ENCODE measurements at regions not wholly inside any gene's neighbourhood (a gene's known extent, or its start where the extent isn't known, plus 50 kb on each side); places are given as distances from the start of the nearest gene placed in this dataset.

DNA sequence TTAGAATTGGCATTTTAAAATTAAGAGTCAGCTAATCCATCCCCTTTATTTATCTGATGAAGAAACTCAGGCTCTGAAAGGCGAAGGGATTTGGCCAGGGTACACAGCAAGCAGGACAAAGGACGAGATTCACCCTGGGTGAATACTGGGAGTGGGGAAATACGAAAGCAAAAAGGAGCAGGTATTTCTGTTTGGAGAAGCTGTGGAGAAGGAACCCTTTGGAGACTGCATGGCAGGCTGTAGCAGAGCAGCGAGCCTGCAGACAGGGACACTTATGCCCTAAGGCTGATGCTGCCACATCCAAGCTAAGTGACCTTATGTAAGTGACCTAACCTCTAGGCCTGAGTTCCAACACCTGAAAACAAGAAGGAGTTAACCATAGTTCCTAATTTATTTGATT is 207.2 kb upstream of the C1orf87 start:
- TF ChIP-seq, protein P1, sequence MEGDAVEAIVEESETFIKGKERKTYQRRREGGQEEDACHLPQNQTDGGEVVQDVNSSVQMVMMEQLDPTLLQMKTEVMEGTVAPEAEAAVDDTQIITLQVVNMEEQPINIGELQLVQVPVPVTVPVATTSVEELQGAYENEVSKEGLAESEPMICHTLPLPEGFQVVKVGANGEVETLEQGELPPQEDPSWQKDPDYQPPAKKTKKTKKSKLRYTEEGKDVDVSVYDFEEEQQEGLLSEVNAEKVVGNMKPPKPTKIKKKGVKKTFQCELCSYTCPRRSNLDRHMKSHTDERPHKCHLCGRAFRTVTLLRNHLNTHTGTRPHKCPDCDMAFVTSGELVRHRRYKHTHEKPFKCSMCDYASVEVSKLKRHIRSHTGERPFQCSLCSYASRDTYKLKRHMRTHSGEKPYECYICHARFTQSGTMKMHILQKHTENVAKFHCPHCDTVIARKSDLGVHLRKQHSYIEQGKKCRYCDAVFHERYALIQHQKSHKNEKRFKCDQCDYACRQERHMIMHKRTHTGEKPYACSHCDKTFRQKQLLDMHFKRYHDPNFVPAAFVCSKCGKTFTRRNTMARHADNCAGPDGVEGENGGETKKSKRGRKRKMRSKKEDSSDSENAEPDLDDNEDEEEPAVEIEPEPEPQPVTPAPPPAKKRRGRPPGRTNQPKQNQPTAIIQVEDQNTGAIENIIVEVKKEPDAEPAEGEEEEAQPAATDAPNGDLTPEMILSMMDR (IDR thresholded peaks at IDR 0.05): no peak
- TF ChIP-seq POLR2A (IDR thresholded peaks at IDR 0.05): no peak

Measured in lower leg skin (tissue), 3 donors.